Esophagus squamous epithelium (tissue), 4 donors: ENCODE measurements at regions not wholly inside any gene's neighbourhood (a gene's known extent, or its start where the extent isn't known, plus 50 kb on each side); places are given as distances from the start of the nearest gene placed in this dataset.

Experiments used
- POLR2A ChIP-seq, 4 donors: fragments of 450-650 bp; IDR thresholded peaks; one replicate each; pipeline ENCODE4 v1.6.1; 2017; ENCODE audit warnings: antibody characterized with exemption in 4 of 4, mild to moderate bottlenecking in 4 of 4, moderate library complexity in 3 of 4
- TF ChIP-seq, protein P1 (sequence below), 6 experiments: fragments of 450-650 bp in 4 of 6; fragments of 200-600 bp in 2 of 6; sonication (generic) in 2 of 6; IDR thresholded peaks; one replicate each; pipeline ENCODE4 v1.5.1; 2016 to 2019; ENCODE audit warnings: antibody characterized with exemption in 6 of 6, mild to moderate bottlenecking in 4 of 6, moderate library complexity in 4 of 6

DNA sequence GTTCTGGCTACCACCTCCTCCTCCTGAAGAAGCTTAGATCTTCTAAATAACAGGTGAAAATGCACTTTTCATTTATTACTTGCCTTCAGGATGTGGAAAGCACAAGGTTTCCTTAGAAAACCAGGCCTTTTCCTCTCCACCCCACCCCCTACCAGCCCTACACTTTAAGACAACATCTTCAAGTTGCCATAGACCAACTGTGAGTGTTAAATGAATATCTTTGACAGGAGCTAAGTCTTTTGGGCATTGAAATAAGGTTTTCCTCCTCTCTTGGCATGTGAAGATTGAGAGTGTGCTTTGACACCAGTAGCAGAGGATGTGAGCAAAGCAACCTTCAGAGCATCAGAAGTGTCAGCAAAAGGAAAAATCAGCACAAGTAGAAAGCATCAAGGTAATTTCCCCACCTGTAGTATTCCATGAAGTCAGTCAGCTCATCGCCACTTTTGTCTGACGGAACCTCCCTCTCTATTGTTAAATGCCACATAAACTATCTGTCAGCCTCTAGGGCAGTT is 532.3 kb upstream of the MMS22L start:
- TF ChIP-seq, protein P1, sequence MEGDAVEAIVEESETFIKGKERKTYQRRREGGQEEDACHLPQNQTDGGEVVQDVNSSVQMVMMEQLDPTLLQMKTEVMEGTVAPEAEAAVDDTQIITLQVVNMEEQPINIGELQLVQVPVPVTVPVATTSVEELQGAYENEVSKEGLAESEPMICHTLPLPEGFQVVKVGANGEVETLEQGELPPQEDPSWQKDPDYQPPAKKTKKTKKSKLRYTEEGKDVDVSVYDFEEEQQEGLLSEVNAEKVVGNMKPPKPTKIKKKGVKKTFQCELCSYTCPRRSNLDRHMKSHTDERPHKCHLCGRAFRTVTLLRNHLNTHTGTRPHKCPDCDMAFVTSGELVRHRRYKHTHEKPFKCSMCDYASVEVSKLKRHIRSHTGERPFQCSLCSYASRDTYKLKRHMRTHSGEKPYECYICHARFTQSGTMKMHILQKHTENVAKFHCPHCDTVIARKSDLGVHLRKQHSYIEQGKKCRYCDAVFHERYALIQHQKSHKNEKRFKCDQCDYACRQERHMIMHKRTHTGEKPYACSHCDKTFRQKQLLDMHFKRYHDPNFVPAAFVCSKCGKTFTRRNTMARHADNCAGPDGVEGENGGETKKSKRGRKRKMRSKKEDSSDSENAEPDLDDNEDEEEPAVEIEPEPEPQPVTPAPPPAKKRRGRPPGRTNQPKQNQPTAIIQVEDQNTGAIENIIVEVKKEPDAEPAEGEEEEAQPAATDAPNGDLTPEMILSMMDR (IDR thresholded peaks at IDR 0.05) = no peak
- no peak for TF ChIP-seq POLR2A (IDR thresholded peaks at IDR 0.05)
